Keratinocyte (primary cell): ENCODE measurements at regions not wholly inside any gene's neighbourhood (a gene's known extent, or its start where the extent isn't known, plus 50 kb on each side); places are given as distances from the start of the nearest gene placed in this dataset.

Experiments
- DNase-seq: peaks from one replicate; pipeline ENCODE4 v3.0.0-alpha.2; 2011; ENCODE audit warnings: low read depth, missing footprints, low spot score
- FAIRE-seq: peaks from 2 replicates; lab custom pipeline; 2011; peaks lifted over from hg19 to GRCh38; lab: Jason Lieb, UNC
- H2AFZ ChIP-seq: 2 replicates; pipeline ENCODE4 v1.6.0; 2012; ENCODE audit warnings: low read length, control low read depth, inconsistent platforms; ENCODE audit not compliant: control insufficient read depth
- H3K27ac ChIP-seq: 2 replicates; pipeline ENCODE4 v1.5.1; 2011; ENCODE audit warnings: low read length; ENCODE audit not compliant: control insufficient read depth, insufficient read depth
- H3K27me3 ChIP-seq: 3 replicates; pipeline ENCODE4 v1.6.0; 2011; ENCODE audit warnings: low read length; ENCODE audit not compliant: control insufficient read depth, insufficient read depth; ENCODE audit errors: extremely low read depth
- H3K36me3 ChIP-seq, 2 experiments: 2 replicates in 1 of 2; 3 replicates in 1 of 2; pipeline ENCODE4 v1.5.1; 2011; ENCODE audit warnings: low read length in 2 of 2, mild to moderate bottlenecking in 1 of 2; ENCODE audit not compliant: control insufficient read depth in 2 of 2, insufficient read depth in 2 of 2; ENCODE audit errors: extremely low read depth in 1 of 2
- H3K4me1 ChIP-seq: 3 replicates; pipeline ENCODE4 v1.5.1; 2011; ENCODE audit warnings: low read length; ENCODE audit not compliant: control insufficient read depth, insufficient read depth; ENCODE audit errors: extremely low read depth
- H3K4me2 ChIP-seq: 3 replicates; pipeline ENCODE4 v1.6.0; 2011; ENCODE audit warnings: low read depth, low read length; ENCODE audit not compliant: control insufficient read depth, insufficient read depth; ENCODE audit errors: extremely low read depth
- H3K4me3 ChIP-seq, 3 experiments: fragments of 200-600 bp in 1 of 3; sonication (generic) in 1 of 3; 2 replicates in 2 of 3; 3 replicates in 1 of 3; pipeline ENCODE4 v1.5.1; 2011 to 2016; ENCODE audit warnings: low read length in 3 of 3, mild to moderate bottlenecking in 3 of 3, control low read depth in 2 of 3, inconsistent platforms in 1 of 3, low read depth in 1 of 3, mixed read lengths in 1 of 3, mixed run types in 1 of 3, moderate library complexity in 1 of 3; ENCODE audit not compliant: control insufficient read depth in 2 of 3, insufficient read depth in 2 of 3; ENCODE audit errors: extremely low read depth in 1 of 3
- H3K79me2 ChIP-seq: 2 replicates; pipeline ENCODE4 v1.6.0; 2012; ENCODE audit warnings: low read length; ENCODE audit not compliant: control insufficient read depth, insufficient read depth
- H3K9ac ChIP-seq: 3 replicates; pipeline ENCODE4 v1.6.0; 2011; ENCODE audit warnings: low read length; ENCODE audit not compliant: control insufficient read depth, insufficient read depth; ENCODE audit errors: extremely low read depth
- H3K9me1 ChIP-seq: 3 replicates; pipeline ENCODE4 v1.6.0; 2011; ENCODE audit warnings: low read length; ENCODE audit not compliant: control insufficient read depth, insufficient read depth; ENCODE audit errors: extremely low read depth
- H3K9me3 ChIP-seq: 2 replicates; pipeline ENCODE4 v1.5.1; 2012; ENCODE audit warnings: low read depth, low read length; ENCODE audit not compliant: control insufficient read depth
- H4K20me1 ChIP-seq: 3 replicates; pipeline ENCODE4 v1.6.0; 2011; ENCODE audit warnings: low read length; ENCODE audit not compliant: control insufficient read depth, insufficient read depth; ENCODE audit errors: extremely low read depth
- EZH2 ChIP-seq: IDR thresholded peaks from one replicate; pipeline ENCODE4 v1.6.1; 2012; ENCODE audit warnings: inconsistent platforms, mild to moderate bottlenecking, low read length, moderate library complexity
- dilution Hi-C: fragments of 300-500 bp; cut with MboI; formaldehyde crosslinking; loops from one replicate; pipeline ENCODE4 v1.7.0; 2020; ENCODE audit warnings: low sequenced_read_pairs; ENCODE audit not compliant: extremely low pct_ligation_motif_present
- TF ChIP-seq, protein P1 (sequence below), 3 experiments: IDR thresholded peaks in 1 of 3; conservative IDR thresholded peaks in 1 of 3; optimal IDR thresholded peaks in 1 of 3; 2 replicates in 2 of 3; 3 replicates in 1 of 3; pipeline versions ENCODE3 to v1.5.1; 2011; ENCODE audit warnings: low read length in 3 of 3, mild to moderate bottlenecking in 3 of 3, moderate library complexity in 2 of 3, control low read depth in 1 of 3, inconsistent platforms in 1 of 3; ENCODE audit not compliant: insufficient read depth in 2 of 3; ENCODE audit errors: extremely low read depth in 1 of 3

DNA sequence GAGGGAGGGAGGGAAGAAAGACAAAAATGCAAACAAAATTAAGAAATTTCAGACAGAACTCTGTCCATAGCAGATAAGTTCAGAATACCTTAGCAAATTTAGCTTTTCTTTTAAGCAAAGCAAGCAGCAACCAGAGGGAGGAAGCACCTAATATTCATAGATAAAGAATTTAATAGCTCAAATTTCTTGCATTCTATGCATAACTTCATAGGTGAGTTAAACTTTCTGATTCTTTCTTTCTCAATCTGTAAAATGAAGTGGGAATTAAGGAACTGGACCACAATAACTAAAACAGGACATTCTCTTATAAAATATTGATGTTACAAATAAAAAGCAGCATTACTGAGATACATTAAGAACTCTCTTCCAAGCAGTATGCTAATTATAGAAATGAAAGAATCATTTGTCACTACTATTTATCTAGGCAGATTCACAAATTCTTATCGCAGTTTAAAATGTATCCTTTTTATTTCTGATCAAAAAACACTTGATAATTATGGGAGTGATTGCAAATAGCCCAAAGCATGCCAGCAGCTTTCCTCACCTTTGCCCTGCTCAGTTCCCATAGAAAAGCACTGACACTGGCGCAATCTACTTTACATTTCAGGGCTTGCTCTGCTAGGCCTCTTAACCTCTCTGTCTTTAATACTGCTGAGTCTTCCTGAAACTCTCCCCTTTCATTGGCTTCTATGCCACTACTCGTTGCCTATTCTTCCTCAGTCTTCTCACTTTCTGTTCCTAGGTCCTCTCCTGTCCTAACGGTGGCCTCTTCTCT is 341.8 kb downstream of the PIK3R1 start:
- no peak for FAIRE-seq
- TF ChIP-seq, protein P1, sequence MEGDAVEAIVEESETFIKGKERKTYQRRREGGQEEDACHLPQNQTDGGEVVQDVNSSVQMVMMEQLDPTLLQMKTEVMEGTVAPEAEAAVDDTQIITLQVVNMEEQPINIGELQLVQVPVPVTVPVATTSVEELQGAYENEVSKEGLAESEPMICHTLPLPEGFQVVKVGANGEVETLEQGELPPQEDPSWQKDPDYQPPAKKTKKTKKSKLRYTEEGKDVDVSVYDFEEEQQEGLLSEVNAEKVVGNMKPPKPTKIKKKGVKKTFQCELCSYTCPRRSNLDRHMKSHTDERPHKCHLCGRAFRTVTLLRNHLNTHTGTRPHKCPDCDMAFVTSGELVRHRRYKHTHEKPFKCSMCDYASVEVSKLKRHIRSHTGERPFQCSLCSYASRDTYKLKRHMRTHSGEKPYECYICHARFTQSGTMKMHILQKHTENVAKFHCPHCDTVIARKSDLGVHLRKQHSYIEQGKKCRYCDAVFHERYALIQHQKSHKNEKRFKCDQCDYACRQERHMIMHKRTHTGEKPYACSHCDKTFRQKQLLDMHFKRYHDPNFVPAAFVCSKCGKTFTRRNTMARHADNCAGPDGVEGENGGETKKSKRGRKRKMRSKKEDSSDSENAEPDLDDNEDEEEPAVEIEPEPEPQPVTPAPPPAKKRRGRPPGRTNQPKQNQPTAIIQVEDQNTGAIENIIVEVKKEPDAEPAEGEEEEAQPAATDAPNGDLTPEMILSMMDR (optimal IDR thresholded peaks at IDR 0.05 in 1 of 3, IDR thresholded peaks at IDR 0.05 in 1 of 3, conservative IDR thresholded peaks at IDR 0.05 in 1 of 3; ENCODE audit: extremely low read depth in 1 of 3, insufficient read depth in 2 of 3, low read length in 3 of 3) = no peak
- TF ChIP-seq EZH2 = no peak
- H3K4me2 ChIP-seq = no peak overlapping the region

DNA sequence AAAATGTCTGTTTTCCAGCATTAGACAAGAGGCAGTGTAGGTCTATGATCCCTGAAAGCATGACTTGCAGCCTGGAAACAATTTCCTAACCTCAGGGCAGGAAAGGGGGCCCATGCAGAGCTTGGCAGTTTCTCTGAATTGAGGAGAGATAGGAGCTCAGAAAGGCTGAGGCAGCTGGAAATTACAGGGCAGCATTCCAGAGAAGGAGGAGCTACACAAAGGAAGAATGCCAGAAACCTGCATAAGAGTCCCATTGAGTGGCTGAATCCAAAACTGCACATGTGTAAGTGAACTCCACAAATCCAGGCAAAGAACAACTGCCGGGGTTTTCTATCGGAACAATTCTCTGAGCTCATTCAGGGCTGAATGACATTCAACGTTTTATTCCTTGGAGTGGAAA is 346.8 kb downstream of the PIK3R1 start:
- Histone ChIP-seq H3K4me1 (peaks cover 2% of the 10 kb centered on the region), H3K36me3 (no peaks in the 10 kb centered on the region), H3K9ac (no peak overlapping the region), H3K27ac (no peak overlapping the region), H3K4me3 (no peak overlapping the region), H3K79me2 (no peaks in the 10 kb centered on the region), H4K20me1 (no peaks in the 10 kb centered on the region), H2AFZ (no peak overlapping the region), H3K27me3 (no peaks in the 10 kb centered on the region), H3K9me1 (no peaks in the 10 kb centered on the region), H3K9me3 (no peaks in the 10 kb centered on the region), H3K4me2 (no peak overlapping the region)
- DNase-seq = no peak
- peak; percentile 43 for FAIRE-seq
- TF ChIP-seq, protein P1 (optimal IDR thresholded peaks at IDR 0.05 in 1 of 3, IDR thresholded peaks at IDR 0.05 in 1 of 3, conservative IDR thresholded peaks at IDR 0.05 in 1 of 3; ENCODE audit: extremely low read depth in 1 of 3, insufficient read depth in 2 of 3, low read length in 3 of 3) = no peak
- TF ChIP-seq EZH2 = no peak
- dilution Hi-C loops = no loop called here

More for the DNA sequence above, 341.8 kb downstream of the PIK3R1 start:
- Histone ChIP-seq H3K36me3 (no peaks in the 10 kb centered on the region), H3K4me1 (peaks cover 10% of the 10 kb centered on the region), H3K27me3 (no peaks in the 10 kb centered on the region), H4K20me1 (no peaks in the 10 kb centered on the region), H3K9me1 (no peaks in the 10 kb centered on the region), H3K9ac (no peak overlapping the region), H3K79me2 (no peaks in the 10 kb centered on the region), H3K9me3 (no peaks in the 10 kb centered on the region), H3K27ac (no peak overlapping the region), H3K4me3 (no peak overlapping the region), H2AFZ (no peak overlapping the region)
- no peak for DNase-seq
- dilution Hi-C loops = no loop called here
